Endothelial cell of umbilical vein (primary cell): ENCODE measurements at regions not wholly inside any gene's neighbourhood (a gene's known extent, or its start where the extent isn't known, plus 50 kb on each side); places are given as distances from the start of the nearest gene placed in this dataset.

Experiments
- BruUV-seq: library from RNA; stranded (reverse); fragments of 400-500 nt; replicated peaks from 2 replicates; lab custom pipeline; 2021; lab: Mats Ljungman, UMichigan
- CTCF ChIA-PET: fragments of 300-600, 350-600 bp; sonication (Branson Sonifier 250); formaldehyde crosslinking; loops from one replicate; lab custom pipeline; 2021; ENCODE audit warnings: antibody characterized with exemption, inconsistent platforms; lab: Charles Lee
- POLR2A ChIA-PET: fragments of 300-600, 350-600 bp; sonication (Branson Sonifier 250); formaldehyde crosslinking; loops from one replicate; lab custom pipeline; 2021; ENCODE audit warnings: antibody characterized with exemption, inconsistent platforms; lab: Charles Lee
- DNase-seq: peaks from one replicate; pipeline ENCODE4 v3.0.0-alpha.2; 2011; ENCODE audit warnings: low read depth, low spot score
- FAIRE-seq: peaks from 2 replicates; lab custom pipeline; 2011; peaks lifted over from hg19 to GRCh38; lab: Jason Lieb, UNC
- H2AFZ ChIP-seq: 2 replicates; pipeline ENCODE4 v1.6.0; 2012; ENCODE audit warnings: low read depth, low read length, control low read depth, inconsistent platforms
- H3K27ac ChIP-seq: 2 replicates; pipeline ENCODE4 v1.5.1; 2011; ENCODE audit warnings: low read depth, mild to moderate bottlenecking, control low read depth, low read length, moderate library complexity; ENCODE audit not compliant: insufficient read depth
- H3K27me3 ChIP-seq, 2 experiments: 2 replicates each; pipeline versions ENCODE4 v1.6.0 to v1.6.1; 2011; ENCODE audit warnings: low read length in 2 of 2, mixed read lengths in 1 of 2; ENCODE audit not compliant: control insufficient read depth in 2 of 2, insufficient read depth in 2 of 2
- H3K36me3 ChIP-seq, 2 experiments: 2 replicates in 1 of 2; 3 replicates in 1 of 2; pipeline ENCODE4 v1.5.1; 2011; ENCODE audit warnings: low read length in 2 of 2, mild to moderate bottlenecking in 1 of 2, moderate library complexity in 1 of 2; ENCODE audit not compliant: control insufficient read depth in 2 of 2, insufficient read depth in 2 of 2; ENCODE audit errors: extremely low read depth in 1 of 2
- H3K4me1 ChIP-seq: 3 replicates; pipeline ENCODE4 v1.5.1; 2011; ENCODE audit warnings: mild to moderate bottlenecking, low read length; ENCODE audit not compliant: control insufficient read depth, insufficient read depth; ENCODE audit errors: extremely low read depth
- H3K4me2 ChIP-seq: 2 replicates; pipeline ENCODE4 v1.6.1; 2011; ENCODE audit warnings: low read length, control low read depth, mixed read lengths; ENCODE audit not compliant: insufficient read depth
- H3K4me3 ChIP-seq, 3 experiments: fragments of 200-600 bp in 1 of 3; sonication (generic), shearing (Covaris generic) in 1 of 3; replicated peaks in 1 of 3; 2 replicates each; pipeline ENCODE4 v1.5.1; 2011 to 2016; ENCODE audit warnings: control low read depth in 3 of 3, low read length in 3 of 3, mild to moderate bottlenecking in 2 of 3, inconsistent platforms in 1 of 3, low read depth in 1 of 3, moderate library complexity in 1 of 3; ENCODE audit not compliant: insufficient read depth in 1 of 3
- H3K79me2 ChIP-seq: 2 replicates; pipeline ENCODE4 v1.6.0; 2012; ENCODE audit warnings: low read length, inconsistent platforms; ENCODE audit not compliant: control insufficient read depth, insufficient read depth
- H3K9ac ChIP-seq: replicated peaks from 2 replicates; pipeline ENCODE3; 2011; ENCODE audit warnings: low read length, control low read depth; ENCODE audit not compliant: insufficient read depth; ENCODE audit errors: extremely low read depth
- H3K9me1 ChIP-seq: replicated peaks from 3 replicates; pipeline ENCODE4 v1.6.0; 2011; ENCODE audit warnings: mild to moderate bottlenecking, low read length; ENCODE audit not compliant: control insufficient read depth, insufficient read depth; ENCODE audit errors: extremely low read depth
- H3K9me3 ChIP-seq: replicated peaks from 2 replicates; pipeline ENCODE4 v1.5.1; 2012; ENCODE audit warnings: low read length, inconsistent platforms; ENCODE audit not compliant: control insufficient read depth, insufficient read depth
- H4K20me1 ChIP-seq: replicated peaks from 2 replicates; pipeline ENCODE3; 2011; ENCODE audit warnings: mild to moderate bottlenecking, low read length; ENCODE audit not compliant: control insufficient read depth, insufficient read depth; ENCODE audit errors: extremely low read depth
- CTCF ChIP-seq, 2 donors: IDR thresholded peaks; 1 replicate in 1 of 2; 2 replicates in 1 of 2; pipeline ENCODE4 v1.5.1; 2011; ENCODE audit warnings: low read length in 2 of 2, mild to moderate bottlenecking in 2 of 2, moderate library complexity in 2 of 2, control low read depth in 1 of 2, inconsistent platforms in 1 of 2, low read depth in 1 of 2; ENCODE audit not compliant: insufficient read depth in 1 of 2; ENCODE audit errors: extremely low read depth in 1 of 2
- EZH2 ChIP-seq: IDR thresholded peaks from 2 replicates; pipeline ENCODE4 v1.6.1; 2012; ENCODE audit warnings: borderline replicate concordance, low read depth, mild to moderate bottlenecking, moderate library complexity, low read length, inconsistent platforms; ENCODE audit not compliant: severe bottlenecking
- FOS ChIP-seq: IDR thresholded peaks from 2 replicates; pipeline ENCODE4 v1.6.1; 2011; ENCODE audit warnings: mild to moderate bottlenecking, low read length, moderate library complexity, borderline replicate concordance; ENCODE audit not compliant: insufficient read depth
- GATA2 ChIP-seq: IDR thresholded peaks from 2 replicates; pipeline ENCODE4 v1.7.0; 2011; ENCODE audit warnings: low read depth, mild to moderate bottlenecking, moderate library complexity, mixed read lengths, low read length; ENCODE audit not compliant: insufficient read length, insufficient read depth
- JUN ChIP-seq: IDR thresholded peaks from 2 replicates; pipeline ENCODE4 v1.6.1; 2011; ENCODE audit warnings: borderline replicate concordance, low read depth; ENCODE audit not compliant: insufficient read length, insufficient read depth
- MYC ChIP-seq: IDR thresholded peaks from one replicate; pipeline ENCODE4 v1.6.1; 2011; ENCODE audit warnings: mild to moderate bottlenecking, low read depth, low read length
- POLR2A ChIP-seq: IDR thresholded peaks from 2 replicates; pipeline ENCODE4 v1.6.1; 2012; ENCODE audit warnings: low read depth, mild to moderate bottlenecking, control low read depth, low read length
- POLR2AphosphoS5 ChIP-seq: IDR thresholded peaks from 2 replicates; pipeline ENCODE4 v1.6.1; 2012; ENCODE audit warnings: low read depth, mild to moderate bottlenecking, control low read depth, low read length, moderate library complexity; ENCODE audit not compliant: insufficient read depth
- dilution Hi-C: fragments of 300-500 bp; cut with MboI; formaldehyde crosslinking; loops from one replicate; pipeline ENCODE4 v1.15.0; 2019; ENCODE audit warnings: low sequenced_read_pairs; ENCODE audit not compliant: extremely low pct_ligation_motif_present
- intact Hi-C: fragments of 100-400 bp; cut with micrococcal nuclease; formaldehyde crosslinking; loops from one replicate; pipeline ENCODE4 v1.10.0; 2022
- TF ChIP-seq, protein P1 (sequence below): IDR thresholded peaks from 2 replicates; pipeline ENCODE4 v1.6.1; 2011; ENCODE audit not compliant: insufficient read depth, insufficient read length

DNA sequence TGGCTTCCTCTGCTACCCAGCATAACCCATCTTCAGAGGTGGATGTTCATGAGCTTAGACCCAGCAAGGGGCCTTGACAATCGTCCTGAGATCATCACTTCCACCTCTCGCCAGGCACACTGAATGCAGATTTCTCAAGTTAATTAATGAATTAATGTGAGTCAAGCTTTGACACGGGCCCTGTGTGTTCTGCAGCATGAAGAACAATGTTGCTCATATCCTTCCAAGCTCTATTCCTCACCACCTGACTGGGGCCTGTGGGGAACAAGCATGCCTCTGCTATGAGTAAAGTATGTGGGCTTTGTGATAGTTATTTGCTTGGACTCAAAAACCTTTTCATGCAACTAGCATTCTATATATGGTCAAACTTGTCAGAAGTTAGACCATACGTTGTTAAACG, 122.0 kb downstream of the SEC16B start:
- TF ChIP-seq GATA2 (no peak), FOS (no peak), JUN (no peak), CTCF (IDR thresholded peaks at IDR 0.05; ENCODE audit: extremely low read depth in 1 of 2, insufficient read depth in 1 of 2, low read depth in 1 of 2, low read length in 2 of 2) (no peak), MYC (no peak), EZH2 (no peak), POLR2A (no peak), POLR2AphosphoS5 (no peak)
- TF ChIP-seq, protein P1, sequence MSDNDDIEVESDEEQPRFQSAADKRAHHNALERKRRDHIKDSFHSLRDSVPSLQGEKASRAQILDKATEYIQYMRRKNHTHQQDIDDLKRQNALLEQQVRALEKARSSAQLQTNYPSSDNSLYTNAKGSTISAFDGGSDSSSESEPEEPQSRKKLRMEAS: no peak
- intact Hi-C loops (no loop called here), dilution Hi-C loops (no loop called here)
- POLR2A ChIA-PET: interaction anchor here (0.5 kb wide), 1 partner anchor 901 kb away, joined by 3 read pairs; no protein-coding TSS in a partner anchor
- H2AFZ ChIP-seq: no peak overlapping the region
- H3K36me3 ChIP-seq: no peaks in the 10 kb centered on the region
- FAIRE-seq (no peak), DNase-seq (no peak)
- no peaks in the 10 kb centered on the region for H3K79me2 ChIP-seq
- no peaks in the 10 kb centered on the region for H3K9me1 ChIP-seq
- CTCF ChIA-PET: no interaction called here
- H3K9me3 ChIP-seq: no peaks in the 10 kb centered on the region
- no peak overlapping the region for H3K27ac ChIP-seq
- no peak overlapping the region for H3K4me2 ChIP-seq
- no peak overlapping the region for H3K9ac ChIP-seq
- no TSS peak for BruUV-seq
- H4K20me1 ChIP-seq: no peaks in the 10 kb centered on the region
- H3K27me3 ChIP-seq: no peaks in the 10 kb centered on the region
- no peaks in the 10 kb centered on the region for H3K4me1 ChIP-seq
- H3K4me3 ChIP-seq: no peak overlapping the region
